ENCODE measurements at regions not wholly inside any gene's neighbourhood (a gene's known extent, or its start where the extent isn't known, plus 50 kb on each side); places are given as distances from the start of the nearest gene placed in this dataset.
"Not testable (repeated sequence)": the region's sequence is repeated elsewhere in the genome, so short reads cannot be mapped to it uniquely, and the experiment has no call there.

DNA sequence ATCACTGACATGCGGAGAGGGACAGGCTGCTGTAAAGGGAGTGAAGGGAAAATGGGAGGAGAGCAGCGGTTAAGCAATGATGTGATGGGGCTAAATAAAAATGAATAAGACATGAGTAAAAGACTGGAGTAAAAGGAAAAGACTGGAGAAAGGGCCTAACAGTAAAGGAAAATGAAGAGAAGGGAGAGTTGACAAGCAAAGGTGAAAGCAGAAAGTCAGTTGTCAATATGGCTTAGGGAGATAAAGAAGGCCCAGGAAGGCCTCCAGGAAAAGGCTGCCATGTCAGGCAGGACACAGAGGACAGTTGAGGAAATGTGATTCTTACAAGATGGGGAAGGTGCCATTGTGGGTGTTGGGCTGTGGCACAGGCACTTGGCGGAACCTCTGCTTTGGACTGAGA, 98.9 kb upstream of the AMZ2 start:
- 97 to 98% (median 97%) methylated on average over 3 of the region's 3 CpGs for WGBS, 3 donors
- H3K4me1 ChIP-seq (ENCODE audit: control insufficient read depth in 3 of 3, insufficient read depth in 2 of 3, low read depth in 1 of 3, low read length in 2 of 3) = peaks cover 0 to 3% (median 0%) of the 10 kb centered on the region in 3 donors

DNA sequence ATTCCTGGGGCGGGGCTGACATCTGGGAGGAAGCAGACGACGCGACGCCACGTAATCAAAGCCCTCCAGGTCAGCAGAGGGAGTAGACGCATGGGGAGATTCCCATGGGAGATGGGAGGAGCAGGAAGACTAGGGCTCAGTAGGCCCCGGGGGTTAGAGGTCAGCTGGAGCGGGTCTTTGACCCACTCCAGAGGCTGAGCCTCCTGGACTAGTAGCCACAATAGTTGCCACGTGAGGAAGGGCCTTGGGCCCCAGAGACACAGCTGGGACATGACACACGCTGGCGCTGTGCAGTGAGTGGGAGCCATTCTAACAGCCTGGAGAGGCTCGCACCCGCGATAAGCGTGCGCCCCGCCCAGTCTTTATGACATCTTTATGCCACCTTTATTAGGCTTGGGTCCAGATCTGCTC, 95.7 kb upstream of the AMZ2 start:
- FAIRE-seq (no peak), DNase-seq (peak; percentile 45 to 68)
- H3K9me3 ChIP-seq (ENCODE audit: control insufficient read depth in 2 of 2, insufficient read depth in 1 of 2, low read depth in 1 of 2, low read length in 1 of 2) = peaks cover 0 to 3% of the 10 kb centered on the region in 2 donors
- peaks cover 0 to 3% (median 0%) of the 10 kb centered on the region in 3 donors for H3K4me1 ChIP-seq (ENCODE audit: control insufficient read depth in 3 of 3, insufficient read depth in 2 of 3, low read depth in 1 of 3, low read length in 2 of 3)
- WGBS, 3 donors = 18 to 70% (median 58%) methylated on average over 17 to 18 of the region's 18 CpGs
- no peak overlapping the region for H3K4me3 ChIP-seq (ENCODE audit: low read depth in 1 of 3, low read length in 3 of 3)
- H3K27me3 ChIP-seq (ENCODE audit: control insufficient read depth in 3 of 3, insufficient read depth in 3 of 3, low read length in 3 of 3) = no peaks in the 10 kb centered on the region
- no peaks in the 10 kb centered on the region for H3K36me3 ChIP-seq (ENCODE audit: control insufficient read depth in 3 of 3, insufficient read depth in 2 of 3, low read depth in 1 of 3, low read length in 3 of 3)
- H3K27ac ChIP-seq (ENCODE audit: low read depth in 1 of 3, low read length in 2 of 3) = no peak overlapping the region

More for the DNA sequence above, 98.9 kb upstream of the AMZ2 start:
- Histone ChIP-seq H3K4me3 (ENCODE audit: low read depth in 1 of 3, low read length in 3 of 3) (no peak overlapping the region), H3K27me3 (ENCODE audit: control insufficient read depth in 3 of 3, insufficient read depth in 3 of 3, low read length in 3 of 3) (no peaks in the 10 kb centered on the region), H3K9me3 (ENCODE audit: control insufficient read depth in 2 of 2, insufficient read depth in 1 of 2, low read depth in 1 of 2, low read length in 1 of 2) (peaks cover 0 to 3% of the 10 kb centered on the region in 2 donors), H3K36me3 (ENCODE audit: control insufficient read depth in 3 of 3, insufficient read depth in 2 of 3, low read depth in 1 of 3, low read length in 3 of 3) (no peaks in the 10 kb centered on the region), H3K27ac (ENCODE audit: low read depth in 1 of 3, low read length in 2 of 3) (no peak overlapping the region)
- FAIRE-seq (no peak), DNase-seq (no peak)

DNA sequence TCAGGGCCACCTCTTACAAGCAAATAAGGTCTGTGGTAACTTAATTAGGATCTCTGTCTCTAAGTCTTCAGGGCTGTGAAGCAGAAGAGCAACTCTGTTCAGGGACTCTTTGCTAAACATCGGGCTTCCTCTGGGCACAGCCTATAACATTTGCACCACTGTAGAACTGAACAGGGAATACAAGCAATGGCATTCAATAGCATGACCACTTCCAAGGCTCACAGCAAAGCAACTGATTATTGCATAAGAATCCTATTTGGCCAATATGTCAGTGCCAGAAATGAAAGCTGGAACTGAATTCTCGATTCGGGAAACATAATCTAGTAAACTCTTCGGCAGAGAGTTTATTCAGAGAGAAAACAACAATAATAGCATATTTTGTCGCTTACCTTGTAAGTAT, 92.2 kb upstream of the AMZ2 start:
- DNase-seq = no peak
- no peaks in the 10 kb centered on the region for H3K9me3 ChIP-seq (ENCODE audit: control insufficient read depth in 2 of 2, insufficient read depth in 1 of 2, low read depth in 1 of 2, low read length in 1 of 2)
- H3K4me1 ChIP-seq (ENCODE audit: control insufficient read depth in 3 of 3, insufficient read depth in 2 of 3, low read depth in 1 of 3, low read length in 2 of 3) = peaks cover 0 to 3% (median 0%) of the 10 kb centered on the region in 3 donors
- H3K4me3 ChIP-seq (ENCODE audit: low read depth in 1 of 3, low read length in 3 of 3) = no peak overlapping the region
- WGBS, 3 donors = 89 to 95% (median 94%) methylated on average over 5 of the region's 5 CpGs
- H3K27ac ChIP-seq (ENCODE audit: low read depth in 1 of 3, low read length in 2 of 3) = no peak overlapping the region
- no peaks in the 10 kb centered on the region for H3K27me3 ChIP-seq (ENCODE audit: control insufficient read depth in 3 of 3, insufficient read depth in 3 of 3, low read length in 3 of 3)
- H3K36me3 ChIP-seq (ENCODE audit: control insufficient read depth in 3 of 3, insufficient read depth in 2 of 3, low read depth in 1 of 3, low read length in 3 of 3) = no peaks in the 10 kb centered on the region
- FAIRE-seq = no peak

DNA sequence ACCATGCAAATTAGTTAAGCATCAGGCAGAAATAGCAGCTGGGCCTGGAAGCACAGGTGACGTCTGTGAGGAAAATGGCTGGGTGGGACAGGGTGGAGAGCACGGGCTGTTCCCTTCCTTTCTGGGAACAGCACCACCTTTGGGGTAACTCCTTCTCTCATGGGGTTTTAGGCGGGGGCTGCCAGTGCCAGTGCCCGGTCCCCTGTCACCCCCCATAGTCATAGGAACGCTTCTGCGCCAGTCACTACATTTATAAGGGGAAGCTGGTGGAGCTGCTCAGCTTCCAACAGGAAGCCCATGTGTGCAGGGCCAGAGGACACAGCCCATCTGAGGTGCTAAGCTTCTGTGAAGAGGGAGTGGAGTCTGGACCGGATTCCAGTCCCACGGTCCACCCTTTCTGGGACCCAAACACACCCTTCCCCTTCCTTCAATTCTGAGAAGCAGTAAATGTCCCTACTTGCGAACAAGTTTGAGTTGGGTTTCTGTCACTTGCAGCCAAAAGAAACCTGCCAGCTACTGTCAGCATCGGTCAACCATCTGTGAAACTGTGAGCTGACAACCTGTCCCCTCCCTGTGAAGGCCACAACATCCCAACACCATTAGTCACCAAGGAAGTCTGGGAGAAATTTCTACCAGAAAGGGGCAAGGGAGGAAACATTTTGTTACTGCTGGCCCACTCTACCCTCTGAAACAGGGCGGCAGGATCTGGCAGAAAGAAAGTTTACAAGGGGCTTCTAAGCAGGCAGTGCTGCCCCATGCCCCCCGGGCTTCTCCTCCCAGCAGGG, 86.0 kb upstream of the AMZ2 start:
- Histone ChIP-seq H3K36me3 (ENCODE audit: control insufficient read depth in 3 of 3, insufficient read depth in 2 of 3, low read depth in 1 of 3, low read length in 3 of 3) (peaks cover 0 to 4% (median 0%) of the 10 kb centered on the region in 3 donors), H3K27me3 (ENCODE audit: control insufficient read depth in 3 of 3, insufficient read depth in 3 of 3, low read length in 3 of 3) (no peaks in the 10 kb centered on the region), H3K27ac (ENCODE audit: low read depth in 1 of 3, low read length in 2 of 3) (no peak overlapping the region), H3K9me3 (ENCODE audit: control insufficient read depth in 2 of 2, insufficient read depth in 1 of 2, low read depth in 1 of 2, low read length in 1 of 2) (no peaks in the 10 kb centered on the region), H3K4me3 (ENCODE audit: low read depth in 1 of 3, low read length in 3 of 3) (no peak overlapping the region), H3K4me1 (ENCODE audit: control insufficient read depth in 3 of 3, insufficient read depth in 2 of 3, low read depth in 1 of 3, low read length in 2 of 3) (no peaks in the 10 kb centered on the region)
- DNase-seq = no peak
- 80 to 87% (median 80%) methylated on average over 12 of the region's 12 CpGs for WGBS, 3 donors
- no peak for FAIRE-seq

DNA sequence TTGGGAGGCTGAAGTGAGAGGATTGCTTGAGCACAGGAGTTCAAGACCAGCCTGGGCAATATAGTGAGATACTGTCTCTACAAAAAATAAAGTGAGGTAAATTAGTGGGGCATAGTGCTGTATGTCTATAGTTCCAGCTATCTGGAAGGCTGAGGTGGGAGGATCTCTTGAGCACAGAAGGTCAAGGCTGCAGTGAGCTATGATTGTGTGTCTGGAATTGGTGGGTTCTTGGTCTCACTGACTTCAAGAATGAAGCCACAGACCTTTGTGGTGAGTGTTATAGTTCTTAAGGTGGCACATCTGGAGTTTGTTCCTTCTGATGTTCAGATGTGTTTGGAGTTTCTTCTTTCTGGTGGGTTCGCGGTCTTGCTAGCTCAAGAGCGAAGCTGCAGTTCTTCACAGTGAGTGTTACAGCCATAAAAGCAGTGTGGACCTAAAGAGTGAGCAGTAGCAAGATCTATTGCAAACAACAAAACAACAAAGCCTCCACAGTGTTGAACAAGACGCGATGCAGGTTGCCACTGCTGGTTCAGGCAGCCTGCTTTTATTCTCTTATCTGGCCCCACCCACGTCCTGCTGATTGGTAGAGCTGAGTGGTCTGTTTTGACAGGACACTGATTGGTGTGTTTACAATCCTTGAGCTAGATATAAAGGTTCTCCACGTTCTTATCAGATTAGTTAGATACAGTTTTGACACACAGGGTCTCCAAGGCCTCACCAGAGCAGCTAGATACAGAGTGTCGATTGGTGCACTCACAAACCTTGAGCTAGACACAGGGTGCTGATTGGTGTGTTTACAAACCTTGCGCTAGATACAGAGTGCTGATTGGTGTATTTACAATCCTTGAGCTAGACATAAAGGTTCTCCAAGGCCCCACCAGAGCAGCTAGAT, 79.3 kb upstream of the AMZ2 start:
- H3K27ac ChIP-seq (ENCODE audit: low read depth in 1 of 3, low read length in 2 of 3); DNase-seq; H3K36me3 ChIP-seq (ENCODE audit: control insufficient read depth in 3 of 3, insufficient read depth in 2 of 3, low read depth in 1 of 3, low read length in 3 of 3); H3K9me3 ChIP-seq (ENCODE audit: control insufficient read depth in 2 of 2, insufficient read depth in 1 of 2, low read depth in 1 of 2, low read length in 1 of 2); H3K4me3 ChIP-seq (ENCODE audit: low read depth in 1 of 3, low read length in 3 of 3); H3K4me1 ChIP-seq (ENCODE audit: control insufficient read depth in 3 of 3, insufficient read depth in 2 of 3, low read depth in 1 of 3, low read length in 2 of 3); H3K27me3 ChIP-seq (ENCODE audit: control insufficient read depth in 3 of 3, insufficient read depth in 3 of 3, low read length in 3 of 3); FAIRE-seq: not testable (repeated sequence)
- WGBS, 3 donors = 63 to 69% (median 68%) methylated on average over 9 of the region's 9 CpGs

DNA sequence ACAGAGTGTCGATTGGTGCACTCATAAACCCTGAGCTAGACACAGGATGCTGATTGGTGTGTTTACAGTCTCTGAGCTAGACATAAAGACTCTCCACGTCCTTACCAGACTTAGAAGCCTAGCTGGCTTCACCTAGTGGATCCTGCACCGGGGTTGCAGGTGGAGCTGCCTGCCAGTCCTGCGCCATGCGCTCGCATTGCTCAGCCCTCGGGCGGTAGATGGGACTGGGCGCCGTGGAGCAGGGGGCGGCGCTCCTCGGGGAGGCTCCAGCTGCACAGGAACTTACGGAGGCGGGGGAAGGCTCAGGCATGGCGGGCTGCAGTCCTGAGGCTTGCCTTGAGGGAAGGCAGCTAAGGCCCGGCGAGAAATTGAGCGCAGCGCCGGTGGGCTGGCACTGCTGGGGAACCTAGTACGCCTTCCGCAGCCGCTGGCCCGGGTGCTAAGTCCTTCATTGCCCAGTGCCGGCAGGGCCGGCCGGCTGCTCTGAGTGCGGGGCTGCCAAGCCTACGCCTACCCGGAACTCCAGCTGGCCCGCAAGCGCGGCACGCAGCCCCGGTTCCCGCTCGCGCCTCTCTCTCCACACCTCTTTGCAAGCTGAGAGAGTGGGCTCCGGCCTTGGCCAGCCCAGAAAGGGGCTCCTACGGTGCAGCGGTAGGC, 78.5 kb upstream of the AMZ2 start:
- not testable (repeated sequence) for FAIRE-seq; H3K27ac ChIP-seq (ENCODE audit: low read depth in 1 of 3, low read length in 2 of 3); DNase-seq; H3K27me3 ChIP-seq (ENCODE audit: control insufficient read depth in 3 of 3, insufficient read depth in 3 of 3, low read length in 3 of 3); H3K9me3 ChIP-seq (ENCODE audit: control insufficient read depth in 2 of 2, insufficient read depth in 1 of 2, low read depth in 1 of 2, low read length in 1 of 2); H3K36me3 ChIP-seq (ENCODE audit: control insufficient read depth in 3 of 3, insufficient read depth in 2 of 3, low read depth in 1 of 3, low read length in 3 of 3); H3K4me3 ChIP-seq (ENCODE audit: low read depth in 1 of 3, low read length in 3 of 3); H3K4me1 ChIP-seq (ENCODE audit: control insufficient read depth in 3 of 3, insufficient read depth in 2 of 3, low read depth in 1 of 3, low read length in 2 of 3)
- 85 to 92% (median 87%) methylated on average over 34 to 42 of the region's 42 CpGs for WGBS, 3 donors

DNA sequence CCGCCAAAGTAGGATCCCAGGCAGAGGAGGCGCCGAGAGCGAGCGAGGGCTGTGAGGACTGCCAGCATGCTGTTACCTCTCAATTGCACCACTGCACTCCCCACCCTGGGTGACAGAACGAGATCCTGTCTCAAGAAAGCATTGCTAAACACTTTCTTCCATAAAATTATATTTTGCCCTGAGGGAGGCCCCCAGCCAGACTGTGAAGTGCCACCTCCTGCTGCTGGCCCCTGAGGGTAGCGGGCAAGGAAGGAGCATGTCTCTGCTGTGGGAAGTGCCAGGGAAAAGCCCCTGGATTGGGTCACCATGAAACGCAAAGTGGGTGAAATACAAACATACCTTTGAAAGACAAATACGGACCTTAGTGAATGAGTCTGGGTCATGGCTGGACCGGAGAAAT, 78.0 kb upstream of the AMZ2 start:
- 88 to 89% (median 89%) methylated on average over 10 of the region's 10 CpGs for WGBS, 3 donors
- no peaks in the 10 kb centered on the region for H3K27me3 ChIP-seq (ENCODE audit: control insufficient read depth in 3 of 3, insufficient read depth in 3 of 3, low read length in 3 of 3)
- no peak for DNase-seq
- H3K27ac ChIP-seq (ENCODE audit: low read depth in 1 of 3, low read length in 2 of 3) = no peak overlapping the region
- no peaks in the 10 kb centered on the region for H3K36me3 ChIP-seq (ENCODE audit: control insufficient read depth in 3 of 3, insufficient read depth in 2 of 3, low read depth in 1 of 3, low read length in 3 of 3)
- no peaks in the 10 kb centered on the region for H3K9me3 ChIP-seq (ENCODE audit: control insufficient read depth in 2 of 2, insufficient read depth in 1 of 2, low read depth in 1 of 2, low read length in 1 of 2)
- no peak for FAIRE-seq
- no peaks in the 10 kb centered on the region for H3K4me1 ChIP-seq (ENCODE audit: control insufficient read depth in 3 of 3, insufficient read depth in 2 of 3, low read depth in 1 of 3, low read length in 2 of 3)
- no peak overlapping the region for H3K4me3 ChIP-seq (ENCODE audit: low read depth in 1 of 3, low read length in 3 of 3)

DNA sequence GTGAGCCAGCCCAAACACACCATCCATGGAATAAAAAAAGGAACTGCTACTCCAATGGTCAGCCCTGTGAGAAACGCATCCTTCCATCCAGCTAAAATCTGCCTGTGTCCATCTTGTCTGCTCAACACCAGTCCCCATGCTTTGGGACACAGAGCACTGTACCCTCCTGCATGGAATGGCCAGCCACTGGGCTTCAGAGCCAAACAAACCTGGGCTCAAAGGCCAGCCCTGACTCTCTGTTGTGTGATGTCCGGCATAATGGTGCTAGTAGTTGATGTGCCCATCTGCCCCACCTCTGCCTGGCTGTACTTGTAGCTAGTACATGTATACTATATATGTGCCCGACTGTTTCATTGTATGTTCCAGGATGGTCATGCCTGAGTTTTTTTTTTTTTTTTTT, 77.6 kb upstream of the AMZ2 start:
- Histone ChIP-seq H3K27ac (ENCODE audit: low read depth in 1 of 3, low read length in 2 of 3) (no peak overlapping the region), H3K9me3 (ENCODE audit: control insufficient read depth in 2 of 2, insufficient read depth in 1 of 2, low read depth in 1 of 2, low read length in 1 of 2) (no peaks in the 10 kb centered on the region), H3K36me3 (ENCODE audit: control insufficient read depth in 3 of 3, insufficient read depth in 2 of 3, low read depth in 1 of 3, low read length in 3 of 3) (no peaks in the 10 kb centered on the region), H3K4me3 (ENCODE audit: low read depth in 1 of 3, low read length in 3 of 3) (no peak overlapping the region), H3K4me1 (ENCODE audit: control insufficient read depth in 3 of 3, insufficient read depth in 2 of 3, low read depth in 1 of 3, low read length in 2 of 3) (no peaks in the 10 kb centered on the region), H3K27me3 (ENCODE audit: control insufficient read depth in 3 of 3, insufficient read depth in 3 of 3, low read length in 3 of 3) (no peaks in the 10 kb centered on the region)
- DNase-seq (no peak), FAIRE-seq (no peak)
- 87 to 95% (median 88%) methylated on average over 3 of the region's 3 CpGs for WGBS, 3 donors
